Keratinocyte (primary cell): ENCODE measurements at regions not wholly inside any gene's neighbourhood (a gene's known extent, or its start where the extent isn't known, plus 50 kb on each side); places are given as distances from the start of the nearest gene placed in this dataset.

Experiments used
- DNase-seq: peaks from one replicate; pipeline ENCODE4 v3.0.0-alpha.2; 2011; ENCODE audit warnings: low read depth, missing footprints, low spot score
- FAIRE-seq: peaks from 2 replicates; lab custom pipeline; 2011; peaks lifted over from hg19 to GRCh38; lab: Jason Lieb, UNC
- H2AFZ ChIP-seq: 2 replicates; pipeline ENCODE4 v1.6.0; 2012; ENCODE audit warnings: low read length, control low read depth, inconsistent platforms; ENCODE audit not compliant: control insufficient read depth
- H3K27ac ChIP-seq: 2 replicates; pipeline ENCODE4 v1.5.1; 2011; ENCODE audit warnings: low read length; ENCODE audit not compliant: control insufficient read depth, insufficient read depth
- H3K27me3 ChIP-seq: 3 replicates; pipeline ENCODE4 v1.6.0; 2011; ENCODE audit warnings: low read length; ENCODE audit not compliant: control insufficient read depth, insufficient read depth; ENCODE audit errors: extremely low read depth
- H3K36me3 ChIP-seq, 2 experiments: 2 replicates in 1 of 2; 3 replicates in 1 of 2; pipeline ENCODE4 v1.5.1; 2011; ENCODE audit warnings: low read length in 2 of 2, mild to moderate bottlenecking in 1 of 2; ENCODE audit not compliant: control insufficient read depth in 2 of 2, insufficient read depth in 2 of 2; ENCODE audit errors: extremely low read depth in 1 of 2
- H3K4me1 ChIP-seq: 3 replicates; pipeline ENCODE4 v1.5.1; 2011; ENCODE audit warnings: low read length; ENCODE audit not compliant: control insufficient read depth, insufficient read depth; ENCODE audit errors: extremely low read depth
- H3K4me2 ChIP-seq: 3 replicates; pipeline ENCODE4 v1.6.0; 2011; ENCODE audit warnings: low read depth, low read length; ENCODE audit not compliant: control insufficient read depth, insufficient read depth; ENCODE audit errors: extremely low read depth
- H3K4me3 ChIP-seq, 3 experiments: fragments of 200-600 bp in 1 of 3; sonication (generic) in 1 of 3; 2 replicates in 2 of 3; 3 replicates in 1 of 3; pipeline ENCODE4 v1.5.1; 2011 to 2016; ENCODE audit warnings: low read length in 3 of 3, mild to moderate bottlenecking in 3 of 3, control low read depth in 2 of 3, inconsistent platforms in 1 of 3, low read depth in 1 of 3, mixed read lengths in 1 of 3, mixed run types in 1 of 3, moderate library complexity in 1 of 3; ENCODE audit not compliant: control insufficient read depth in 2 of 3, insufficient read depth in 2 of 3; ENCODE audit errors: extremely low read depth in 1 of 3
- H3K79me2 ChIP-seq: 2 replicates; pipeline ENCODE4 v1.6.0; 2012; ENCODE audit warnings: low read length; ENCODE audit not compliant: control insufficient read depth, insufficient read depth
- H3K9ac ChIP-seq: 3 replicates; pipeline ENCODE4 v1.6.0; 2011; ENCODE audit warnings: low read length; ENCODE audit not compliant: control insufficient read depth, insufficient read depth; ENCODE audit errors: extremely low read depth
- H3K9me1 ChIP-seq: 3 replicates; pipeline ENCODE4 v1.6.0; 2011; ENCODE audit warnings: low read length; ENCODE audit not compliant: control insufficient read depth, insufficient read depth; ENCODE audit errors: extremely low read depth
- H3K9me3 ChIP-seq: 2 replicates; pipeline ENCODE4 v1.5.1; 2012; ENCODE audit warnings: low read depth, low read length; ENCODE audit not compliant: control insufficient read depth
- H4K20me1 ChIP-seq: 3 replicates; pipeline ENCODE4 v1.6.0; 2011; ENCODE audit warnings: low read length; ENCODE audit not compliant: control insufficient read depth, insufficient read depth; ENCODE audit errors: extremely low read depth
- CTCF ChIP-seq, 3 experiments: IDR thresholded peaks in 1 of 3; conservative IDR thresholded peaks in 1 of 3; optimal IDR thresholded peaks in 1 of 3; 2 replicates in 2 of 3; 3 replicates in 1 of 3; pipeline versions ENCODE3 to v1.5.1; 2011; ENCODE audit warnings: low read length in 3 of 3, mild to moderate bottlenecking in 3 of 3, moderate library complexity in 2 of 3, control low read depth in 1 of 3, inconsistent platforms in 1 of 3; ENCODE audit not compliant: insufficient read depth in 2 of 3; ENCODE audit errors: extremely low read depth in 1 of 3
- EZH2 ChIP-seq: IDR thresholded peaks from one replicate; pipeline ENCODE4 v1.6.1; 2012; ENCODE audit warnings: inconsistent platforms, mild to moderate bottlenecking, low read length, moderate library complexity
- dilution Hi-C: fragments of 300-500 bp; cut with MboI; formaldehyde crosslinking; loops from one replicate; pipeline ENCODE4 v1.7.0; 2020; ENCODE audit warnings: low sequenced_read_pairs; ENCODE audit not compliant: extremely low pct_ligation_motif_present

DNA sequence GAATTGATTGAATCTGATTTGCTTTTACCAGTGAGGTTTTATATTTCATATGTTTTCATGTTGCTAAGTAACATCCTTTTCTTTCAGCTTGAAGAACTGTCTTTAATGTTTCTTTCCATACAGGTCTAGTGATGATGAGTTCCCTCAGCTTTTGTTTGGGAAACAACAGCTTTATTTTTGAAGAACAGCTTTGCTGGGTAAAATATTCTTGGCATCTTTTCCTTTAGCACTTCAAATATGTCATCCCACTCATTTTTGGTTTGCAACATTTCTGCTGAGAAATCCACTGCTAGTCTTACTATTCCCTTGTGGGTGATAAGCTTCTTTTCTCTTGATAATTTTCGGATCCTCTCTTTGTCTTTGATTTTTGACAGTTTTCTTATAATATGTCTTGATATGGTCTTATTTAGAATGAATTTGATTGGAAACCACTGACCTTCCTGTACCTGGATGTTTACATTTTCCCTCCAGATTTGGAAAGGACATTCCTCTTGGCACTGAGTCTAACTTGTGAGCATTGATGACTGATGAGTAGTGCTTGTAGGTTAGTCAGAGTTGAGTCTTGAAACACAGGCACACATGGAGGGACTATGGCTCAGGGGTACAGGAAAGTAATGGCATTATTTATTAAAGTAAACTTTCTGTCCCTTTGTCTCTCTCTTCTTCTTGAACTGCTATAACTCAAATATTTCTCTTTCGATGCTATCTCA lies 220.3 kb downstream of the SPATA31D1 start:
- H3K9me3 ChIP-seq: no peaks in the 10 kb centered on the region
- FAIRE-seq (peak; percentile 20), DNase-seq (no peak)
- H3K9me1 ChIP-seq: no peaks in the 10 kb centered on the region
- H3K4me3 ChIP-seq: no peak overlapping the region
- dilution Hi-C loops: no loop called here
- no peak overlapping the region for H2AFZ ChIP-seq
- no peak overlapping the region for H3K9ac ChIP-seq
- no peak for TF ChIP-seq CTCF (optimal IDR thresholded peaks at IDR 0.05 in 1 of 3, IDR thresholded peaks at IDR 0.05 in 1 of 3, conservative IDR thresholded peaks at IDR 0.05 in 1 of 3; ENCODE audit: extremely low read depth in 1 of 3, insufficient read depth in 2 of 3, low read length in 3 of 3)
- H3K4me1 ChIP-seq: no peaks in the 10 kb centered on the region
- H3K79me2 ChIP-seq: no peaks in the 10 kb centered on the region
- H3K27me3 ChIP-seq: no peaks in the 10 kb centered on the region
- H3K27ac ChIP-seq: no peak overlapping the region
- no peaks in the 10 kb centered on the region for H3K36me3 ChIP-seq
- H3K4me2 ChIP-seq: no peak overlapping the region
- no peaks in the 10 kb centered on the region for H4K20me1 ChIP-seq

GRCh38 chr9:82209797-82210470 lies 221.4 kb downstream of the SPATA31D1 start:
- no peaks in the 10 kb centered on the region for H3K9me1 ChIP-seq
- H3K4me2 ChIP-seq: no peak overlapping the region
- H3K9me3 ChIP-seq: no peaks in the 10 kb centered on the region
- H3K4me3 ChIP-seq: no peak overlapping the region
- no peak overlapping the region for H2AFZ ChIP-seq
- no peaks in the 10 kb centered on the region for H3K27me3 ChIP-seq
- no peaks in the 10 kb centered on the region for H3K4me1 ChIP-seq
- DNase-seq (no peak), FAIRE-seq (no peak)
- H3K9ac ChIP-seq: no peak overlapping the region
- H4K20me1 ChIP-seq: no peaks in the 10 kb centered on the region
- TF ChIP-seq CTCF (optimal IDR thresholded peaks at IDR 0.05 in 1 of 3, IDR thresholded peaks at IDR 0.05 in 1 of 3, conservative IDR thresholded peaks at IDR 0.05 in 1 of 3; ENCODE audit: extremely low read depth in 1 of 3, insufficient read depth in 2 of 3, low read length in 3 of 3) (peak in 1 of 3 experiments; percentile 26), EZH2 (no peak)
- no peak overlapping the region for H3K27ac ChIP-seq
- H3K79me2 ChIP-seq: no peaks in the 10 kb centered on the region
- dilution Hi-C loops: no loop called here
- H3K36me3 ChIP-seq: no peaks in the 10 kb centered on the region
